ENCODE measurements at regions not wholly inside any gene's neighbourhood (a gene's known extent, or its start where the extent isn't known, plus 50 kb on each side); places are given as distances from the start of the nearest gene placed in this dataset.

DNA sequence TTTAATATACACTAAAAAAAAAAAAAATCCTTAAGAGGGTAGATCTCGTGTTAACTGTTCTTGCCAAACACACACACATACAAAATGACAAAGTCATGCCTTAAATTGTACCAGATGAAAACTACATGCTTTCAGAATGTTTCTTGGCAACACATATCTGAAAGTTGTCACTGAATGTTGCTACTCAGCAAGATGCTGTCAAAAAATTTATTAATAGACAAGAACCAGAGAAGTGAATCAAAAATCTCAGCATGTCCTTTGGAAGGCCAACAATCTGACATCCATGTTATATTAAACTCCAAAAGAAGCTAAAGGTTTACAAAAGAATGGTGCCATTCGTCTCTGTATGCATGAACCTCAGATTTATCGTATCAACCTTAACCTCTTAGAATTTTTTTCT is 1746.2 kb upstream of the PRR20A start:
- H3K4me3 ChIP-seq (ENCODE audit: control insufficient read depth, low read depth, low read length) = no peak overlapping the region
- TF ChIP-seq, protein P1, sequence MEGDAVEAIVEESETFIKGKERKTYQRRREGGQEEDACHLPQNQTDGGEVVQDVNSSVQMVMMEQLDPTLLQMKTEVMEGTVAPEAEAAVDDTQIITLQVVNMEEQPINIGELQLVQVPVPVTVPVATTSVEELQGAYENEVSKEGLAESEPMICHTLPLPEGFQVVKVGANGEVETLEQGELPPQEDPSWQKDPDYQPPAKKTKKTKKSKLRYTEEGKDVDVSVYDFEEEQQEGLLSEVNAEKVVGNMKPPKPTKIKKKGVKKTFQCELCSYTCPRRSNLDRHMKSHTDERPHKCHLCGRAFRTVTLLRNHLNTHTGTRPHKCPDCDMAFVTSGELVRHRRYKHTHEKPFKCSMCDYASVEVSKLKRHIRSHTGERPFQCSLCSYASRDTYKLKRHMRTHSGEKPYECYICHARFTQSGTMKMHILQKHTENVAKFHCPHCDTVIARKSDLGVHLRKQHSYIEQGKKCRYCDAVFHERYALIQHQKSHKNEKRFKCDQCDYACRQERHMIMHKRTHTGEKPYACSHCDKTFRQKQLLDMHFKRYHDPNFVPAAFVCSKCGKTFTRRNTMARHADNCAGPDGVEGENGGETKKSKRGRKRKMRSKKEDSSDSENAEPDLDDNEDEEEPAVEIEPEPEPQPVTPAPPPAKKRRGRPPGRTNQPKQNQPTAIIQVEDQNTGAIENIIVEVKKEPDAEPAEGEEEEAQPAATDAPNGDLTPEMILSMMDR (conservative IDR thresholded peaks at IDR 0.05; ENCODE audit: control insufficient read depth, insufficient read depth, low read depth, low read length) = no peak
- no peak for DNase-seq (ENCODE audit: low read depth)

DNA sequence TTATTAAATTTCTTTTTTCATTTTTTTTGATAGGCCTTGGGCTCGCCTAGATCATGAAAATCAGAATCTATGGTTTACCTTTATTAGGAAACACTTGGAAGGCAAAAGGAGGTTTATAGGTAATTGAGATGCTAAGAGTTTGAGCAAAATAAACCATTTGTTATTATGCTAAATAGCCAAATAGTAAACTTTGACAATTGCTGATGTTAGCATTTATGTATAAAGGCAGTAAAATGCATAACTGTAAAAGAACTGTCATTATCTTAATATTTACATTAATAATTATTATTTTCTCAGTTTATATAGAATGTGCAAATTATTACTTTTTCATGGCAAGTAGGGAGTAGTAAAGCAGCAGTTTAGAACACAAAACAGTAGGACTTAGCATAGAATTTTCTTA is 1737.8 kb upstream of the PRR20A start:
- no peak for DNase-seq (ENCODE audit: low read depth)
- TF ChIP-seq, protein P1 (conservative IDR thresholded peaks at IDR 0.05; ENCODE audit: control insufficient read depth, insufficient read depth, low read depth, low read length) = no peak
- no peak overlapping the region for H3K4me3 ChIP-seq (ENCODE audit: control insufficient read depth, low read depth, low read length)

DNA sequence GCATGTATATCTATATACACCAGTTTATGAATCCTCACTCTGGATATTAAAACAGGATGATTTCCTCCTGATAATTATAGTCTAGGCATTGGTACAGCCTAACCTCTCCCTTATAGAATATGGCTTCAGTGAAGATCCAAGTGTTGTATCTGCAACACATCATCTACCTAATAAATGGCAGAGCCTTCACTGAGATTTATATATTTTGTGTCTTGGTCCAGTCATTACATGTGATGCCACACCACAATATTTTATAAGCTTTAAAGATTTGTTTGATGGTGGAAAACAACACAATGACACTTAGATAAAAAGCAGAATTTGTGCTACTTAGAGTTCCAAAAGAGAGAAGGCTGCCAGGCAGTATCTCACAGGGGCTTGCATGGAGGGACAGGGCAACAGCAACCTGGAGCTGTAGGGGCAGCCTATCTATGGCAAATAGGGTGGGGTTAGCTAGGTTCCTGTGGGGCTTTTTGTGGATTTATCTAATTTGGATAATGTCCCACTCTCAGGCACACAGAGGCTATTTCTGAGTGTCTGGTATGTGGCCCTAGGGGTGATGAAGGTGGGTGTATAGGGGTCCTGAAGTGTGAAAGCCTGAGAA is 1736.7 kb upstream of the PRR20A start:
- DNase-seq (ENCODE audit: low read depth) = no peak
- TF ChIP-seq, protein P1 (conservative IDR thresholded peaks at IDR 0.05; ENCODE audit: control insufficient read depth, insufficient read depth, low read depth, low read length) = no peak
- no peak overlapping the region for H3K4me3 ChIP-seq (ENCODE audit: control insufficient read depth, low read depth, low read length)

DNA sequence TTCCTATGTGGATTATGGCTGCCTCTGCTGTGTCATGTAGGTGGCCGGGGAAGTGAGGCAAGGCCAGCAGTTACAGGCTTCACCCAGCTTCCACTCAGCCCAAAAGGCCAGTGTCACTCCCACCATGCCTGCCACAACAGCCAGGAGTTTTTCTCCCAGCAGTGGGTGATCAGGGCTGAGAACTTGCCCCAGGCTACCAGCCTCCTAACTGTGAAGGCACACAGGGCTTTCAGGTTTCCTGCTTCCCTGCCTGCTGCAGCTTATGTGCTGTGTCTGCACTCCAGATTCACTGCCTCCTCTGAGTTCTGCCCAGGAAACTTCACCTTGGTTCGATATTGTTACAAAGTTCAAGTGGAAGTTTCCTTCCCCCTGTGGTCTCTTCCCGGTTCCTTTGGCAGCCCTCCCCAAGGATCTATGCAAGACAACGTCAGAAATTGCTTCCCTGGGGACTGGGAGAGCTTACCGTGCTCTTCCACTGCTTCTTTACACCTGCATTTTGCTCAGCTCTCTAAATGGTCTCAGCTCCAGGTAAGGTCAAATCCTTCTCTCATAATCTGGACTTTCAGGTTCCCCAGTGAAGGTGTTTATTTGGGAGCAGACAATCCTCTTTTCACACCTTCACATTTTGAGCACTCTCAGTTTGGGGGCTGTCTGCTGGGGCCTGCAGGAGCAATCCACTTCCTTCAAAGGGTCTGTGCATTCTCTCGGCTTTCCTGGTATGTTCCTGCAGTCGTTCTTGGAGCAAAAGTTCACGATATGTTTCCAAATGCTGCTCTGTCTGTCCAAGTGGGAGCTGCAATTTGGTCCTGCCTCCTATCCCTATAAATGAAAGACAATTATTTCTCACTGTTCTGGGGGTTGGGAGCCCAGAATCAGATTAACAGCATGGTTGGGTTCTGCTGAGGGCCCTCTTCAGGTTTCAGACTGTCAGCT is 1730.1 kb upstream of the PRR20A start:
- H3K4me3 ChIP-seq (ENCODE audit: control insufficient read depth, low read depth, low read length) = no peak overlapping the region
- DNase-seq (ENCODE audit: low read depth) = no peak
- TF ChIP-seq, protein P1 (conservative IDR thresholded peaks at IDR 0.05; ENCODE audit: control insufficient read depth, insufficient read depth, low read depth, low read length) = no peak

DNA sequence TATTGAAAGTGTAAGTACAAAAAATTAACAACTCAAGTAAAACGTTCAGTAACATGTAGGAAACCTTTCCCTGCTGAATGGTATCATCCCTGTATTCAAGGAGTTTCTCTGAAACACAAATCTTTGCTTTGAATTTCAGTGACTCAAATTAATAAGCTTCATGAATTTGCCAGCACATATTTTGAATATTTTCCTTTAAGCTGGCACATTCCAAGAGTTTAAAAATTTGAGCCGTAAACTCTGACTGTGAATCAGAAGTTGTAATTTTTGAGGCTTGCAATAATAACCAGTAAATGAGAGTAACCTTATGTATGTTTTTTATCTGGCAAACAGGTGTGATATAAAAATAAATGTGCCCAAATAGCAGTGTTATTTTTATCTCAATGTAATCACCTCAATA is 1722.6 kb upstream of the PRR20A start:
- TF ChIP-seq, protein P1 (conservative IDR thresholded peaks at IDR 0.05; ENCODE audit: control insufficient read depth, insufficient read depth, low read depth, low read length) = no peak
- no peak for DNase-seq (ENCODE audit: low read depth)
- H3K4me3 ChIP-seq (ENCODE audit: control insufficient read depth, low read depth, low read length) = no peak overlapping the region

DNA sequence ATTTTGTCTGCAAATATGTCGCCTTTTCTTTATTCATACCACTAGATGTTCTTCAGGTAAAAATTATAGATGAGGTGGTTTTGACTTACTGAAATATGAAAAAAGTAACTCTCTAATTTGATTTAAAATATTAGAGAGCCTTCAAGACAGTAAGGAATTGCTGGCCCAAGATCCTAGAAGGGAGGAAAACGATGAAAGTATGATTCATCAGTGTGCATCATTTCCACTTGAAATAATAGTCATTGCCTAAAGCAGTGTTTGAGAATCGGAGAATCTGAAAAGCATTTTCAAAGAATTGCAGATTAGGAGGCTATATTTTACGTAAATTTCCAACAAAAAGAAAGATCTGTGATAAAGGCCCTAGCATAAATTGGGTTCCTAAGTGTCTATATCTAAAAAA is 1707.9 kb upstream of the PRR20A start:
- no peak for DNase-seq (ENCODE audit: low read depth)
- H3K4me3 ChIP-seq (ENCODE audit: control insufficient read depth, low read depth, low read length) = no peak overlapping the region
- TF ChIP-seq, protein P1 (conservative IDR thresholded peaks at IDR 0.05; ENCODE audit: control insufficient read depth, insufficient read depth, low read depth, low read length) = no peak

Measured in fibroblast of mammary gland (primary cell).